C4-2B (cell line): ENCODE measurements at regions not wholly inside any gene's neighbourhood (a gene's known extent, or its start where the extent isn't known, plus 50 kb on each side); places are given as distances from the start of the nearest gene placed in this dataset.
A peak's percentile ranks its signal among the peaks of the same experiment; 100 is the strongest.

Source experiments
- H3K27ac ChIP-seq: fragments of 450-650 bp; 2 replicates; pipeline ENCODE4 v1.5.1; 2017
- CTCF ChIP-seq: fragments of 450-650 bp; conservative IDR thresholded peaks from 2 replicates; pipeline ENCODE4 v1.5.1; 2017; ENCODE audit warnings: mild to moderate bottlenecking
- ZFX ChIP-seq: fragments of 450-650 bp; IDR thresholded peaks from 2 replicates; pipeline ENCODE4 v1.6.1; 2017

GRCh38 chr6:15062516-15063252, 183.2 kb upstream of the JARID2 start:
- TF ChIP-seq CTCF (no peak), ZFX (no peak)
- no peak overlapping the region for H3K27ac ChIP-seq

GRCh38 chr6:15063253-15063853, 182.5 kb upstream of the JARID2 start:
- TF ChIP-seq ZFX (no peak), CTCF (no peak)
- H3K27ac ChIP-seq: no peak overlapping the region

DNA sequence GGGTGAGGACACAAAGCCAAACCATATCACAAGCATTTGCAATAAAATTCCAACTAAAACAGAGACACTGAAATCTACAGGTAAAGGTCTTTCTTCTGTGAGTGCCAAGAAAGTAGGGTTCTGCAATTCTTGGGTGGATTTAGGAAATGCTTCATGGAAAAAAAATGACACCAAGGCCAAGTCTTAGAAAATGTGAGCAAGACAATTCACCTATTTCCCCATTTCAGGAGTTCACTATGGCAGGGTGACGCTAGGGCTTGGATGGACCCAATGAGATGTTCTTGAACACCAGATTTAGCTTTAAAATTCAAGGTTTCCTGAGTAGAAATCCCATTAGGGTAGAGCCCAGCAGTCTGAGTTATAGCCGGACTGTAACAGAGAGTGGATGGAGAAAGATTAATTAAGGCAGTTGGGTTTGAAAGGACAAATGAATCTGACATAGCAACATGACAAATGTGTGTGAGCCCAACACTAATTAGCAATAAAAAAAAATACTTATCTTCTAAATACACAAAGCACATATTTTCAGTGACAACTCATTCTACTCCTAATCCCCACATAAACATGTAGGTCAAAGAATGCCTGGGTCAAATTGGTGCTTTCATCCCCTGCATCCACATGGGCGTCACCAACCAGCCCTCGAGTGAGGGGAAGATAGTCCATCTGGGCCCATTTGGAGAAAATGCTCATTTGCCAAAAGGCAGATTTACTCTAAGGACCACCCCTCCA, 180.4 kb upstream of the JARID2 start:
- no peak for TF ChIP-seq CTCF
- TF ChIP-seq ZFX: no peak
- H3K27ac ChIP-seq: no peak overlapping the region

- no peak for TF ChIP-seq CTCF
- no peak for TF ChIP-seq ZFX
- H3K27ac ChIP-seq: no peak overlapping the region
Measured at GRCh38 chr6:15066089-15066758, 179.6 kb upstream of the JARID2 start.

- peak overlapping the region; percentile 76 for H3K27ac ChIP-seq
- TF ChIP-seq ZFX (no peak), CTCF (no peak)
Measured at GRCh38 chr6:15073344-15073789, 172.5 kb upstream of the JARID2 start.

DNA sequence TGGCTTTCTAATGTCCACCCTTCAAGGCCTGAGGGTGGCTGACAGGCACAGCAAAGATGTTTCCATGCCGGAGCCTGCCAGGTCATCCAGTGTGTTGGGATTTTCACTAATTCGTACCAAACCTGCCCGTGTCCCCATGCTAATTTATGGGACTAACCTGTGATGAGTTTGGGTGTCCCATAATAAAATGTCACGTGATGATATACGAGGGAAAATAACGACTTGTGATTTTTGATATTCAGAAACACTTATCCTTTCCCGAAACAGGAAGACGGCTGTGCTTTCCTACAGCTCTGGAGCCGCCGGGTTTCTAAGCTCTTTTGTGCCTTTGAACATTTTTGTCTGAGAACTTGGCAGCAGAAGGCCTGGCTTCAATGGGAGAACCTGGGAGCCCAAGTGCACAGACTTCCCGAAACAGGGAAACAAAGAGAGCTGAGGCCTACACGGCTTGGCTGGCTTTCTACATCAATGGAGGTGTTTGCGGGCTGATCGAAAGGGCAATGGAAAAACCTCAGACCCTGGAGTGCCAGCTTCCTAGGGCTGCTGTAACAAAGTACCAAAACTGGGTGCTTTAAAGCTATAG, 171.9 kb upstream of the JARID2 start:
- peak overlapping the region; percentile 76 for H3K27ac ChIP-seq
- TF ChIP-seq CTCF: no peak
- TF ChIP-seq ZFX: 0 out of 2 replicates have a peak, but pooled peaks have one; percentile 11
